HG03378 (cell line): ENCODE measurements at regions not wholly inside any gene's neighbourhood (a gene's known extent, or its start where the extent isn't known, plus 50 kb on each side); places are given as distances from the start of the nearest gene placed in this dataset.
A peak's percentile ranks its signal among the peaks of the same experiment; 100 is the strongest.

ENCODE experiments used
- ATAC-seq: cut with Tn5 transposase; IDR thresholded peaks from one replicate; pipeline ENCODE4 v1.9.1; 2021; ENCODE audit warnings: mild to moderate bottlenecking, moderate library complexity; ENCODE audit not compliant: unreplicated experiment

DNA sequence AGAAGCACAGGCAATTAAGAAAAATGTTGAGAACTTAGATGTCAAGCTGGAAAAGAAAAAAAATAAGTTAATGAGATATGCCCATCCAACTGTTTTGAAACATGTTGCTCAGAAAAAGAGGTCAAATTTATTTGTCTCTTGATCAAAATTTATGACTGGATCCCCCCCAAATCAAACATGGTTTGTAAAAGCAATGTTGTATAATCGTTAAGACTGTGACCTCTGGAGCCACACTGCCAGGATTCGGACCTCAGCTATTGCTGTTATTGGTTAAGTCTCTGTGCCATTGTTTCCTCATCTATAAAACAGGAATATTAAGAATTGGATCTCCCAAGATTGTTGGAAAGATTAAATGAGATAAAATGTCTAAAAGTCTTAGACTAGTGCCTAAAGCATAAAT is 51.9 kb upstream of the LRRK2 start:
- ATAC-seq = no peak

DNA sequence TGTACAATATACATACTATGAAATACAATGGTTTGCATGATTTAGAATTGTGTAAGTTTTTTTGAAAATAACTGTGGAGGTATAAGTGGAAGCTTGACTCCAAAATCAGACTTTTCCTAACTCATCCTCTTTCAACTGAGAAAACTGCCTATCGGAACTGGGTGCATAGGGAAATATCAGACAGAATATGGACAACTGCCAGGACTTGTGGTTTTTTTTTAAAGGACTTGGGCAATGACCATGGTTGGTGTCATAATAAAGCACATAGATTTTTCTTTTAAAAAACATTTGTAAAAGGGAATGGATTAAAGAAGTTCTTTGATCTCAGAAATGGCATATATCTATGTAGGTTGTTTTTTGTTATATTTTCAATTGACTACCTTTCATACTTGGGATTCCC is 53.3 kb upstream of the LRRK2 start:
- ATAC-seq = no peak

DNA sequence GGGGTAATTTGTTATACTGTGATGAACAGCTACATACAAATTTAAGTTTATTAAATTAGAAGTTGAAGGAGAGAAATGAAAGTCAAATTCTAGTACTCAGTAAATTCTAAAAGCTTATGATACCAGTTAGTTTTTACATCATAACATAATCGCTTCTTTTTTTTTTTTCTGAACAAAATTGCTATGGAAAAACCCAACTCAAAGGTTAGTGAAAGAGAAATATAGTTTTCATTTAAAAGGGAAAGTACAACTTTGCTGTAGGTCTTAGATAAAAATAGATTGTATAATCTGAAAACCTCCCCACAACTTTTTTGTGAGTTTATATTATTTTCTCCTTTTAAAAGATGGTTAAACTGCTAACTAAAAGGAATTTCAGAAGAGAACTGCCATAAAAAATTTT is 53.7 kb upstream of the LRRK2 start:
- ATAC-seq = no peak

DNA sequence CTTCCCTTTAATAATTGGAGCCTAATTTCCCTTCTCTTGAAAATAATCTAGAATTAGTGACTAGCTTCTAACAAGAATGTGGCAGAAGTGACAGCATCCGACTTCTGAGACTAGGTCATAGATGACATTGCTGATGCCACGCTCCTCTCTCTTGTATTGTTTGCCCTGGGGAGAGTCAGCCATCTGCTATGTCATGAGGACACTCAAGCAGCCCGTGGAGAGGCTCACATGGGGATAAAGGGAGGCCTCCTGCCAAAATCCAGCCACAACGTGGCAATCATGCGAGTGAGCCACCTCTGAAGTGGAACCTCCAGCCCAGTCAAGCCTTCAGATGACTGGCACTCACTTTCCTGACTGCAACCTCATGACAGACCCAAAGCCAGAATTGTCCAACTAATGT is 54.2 kb upstream of the LRRK2 start:
- no peak for ATAC-seq

DNA sequence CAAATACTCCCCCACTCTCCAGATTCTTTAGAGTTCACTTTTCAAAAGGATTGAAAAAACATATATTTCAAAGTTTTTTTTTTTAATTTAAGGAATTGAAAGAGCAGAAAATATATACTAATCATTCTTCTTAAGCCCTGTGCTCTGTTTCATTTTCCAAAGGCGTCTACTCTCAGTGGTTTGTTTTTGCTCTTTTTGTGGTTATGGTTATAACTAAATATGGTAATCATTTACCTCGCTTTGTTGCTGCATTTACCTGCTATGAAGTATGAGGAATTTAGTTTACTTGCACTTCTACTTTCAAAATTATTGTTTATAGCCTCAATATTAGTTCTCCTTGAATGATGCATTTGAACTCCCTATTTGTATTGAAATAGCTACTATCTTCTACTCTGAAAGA is 55.9 kb upstream of the LRRK2 start:
- ATAC-seq = peak; percentile 95

DNA sequence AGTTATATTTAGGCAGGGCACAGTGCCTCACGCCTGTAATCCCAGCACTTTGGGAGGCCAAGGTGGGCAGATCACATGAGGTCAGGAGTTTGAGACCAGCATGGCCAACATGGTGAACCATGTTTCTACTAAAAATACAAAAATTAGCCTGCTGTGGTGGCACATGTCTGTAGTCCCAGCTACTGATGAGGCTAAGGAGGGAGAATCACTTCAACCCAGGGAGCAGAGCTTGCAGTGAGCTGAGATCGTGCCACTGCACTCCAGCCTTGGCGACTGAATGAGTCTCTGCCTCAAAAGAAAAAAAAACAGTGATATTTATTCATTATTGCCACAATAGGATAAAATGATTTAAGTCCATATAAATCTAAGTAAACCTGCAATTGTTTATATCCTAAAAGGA is 56.4 kb upstream of the LRRK2 start:
- ATAC-seq = peak; percentile 5

DNA sequence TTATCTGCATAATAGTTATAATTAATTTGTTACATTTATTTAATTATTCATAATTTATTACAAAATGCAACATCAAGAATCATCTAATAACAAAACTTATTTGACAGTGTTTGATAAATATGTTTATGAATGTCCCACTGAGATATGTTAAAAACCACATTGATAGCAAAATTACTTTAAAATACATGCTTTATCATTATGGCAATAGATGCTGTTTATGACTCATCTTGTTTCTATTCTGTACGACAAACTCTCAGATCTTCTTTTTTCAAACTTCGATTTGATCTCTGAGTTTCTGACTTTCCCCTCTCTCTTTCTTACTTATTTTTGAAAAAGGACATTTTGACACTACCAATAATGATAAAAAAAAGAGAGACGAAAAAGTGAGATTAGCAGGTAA is 56.8 kb upstream of the LRRK2 start:
- peak; percentile 67 for ATAC-seq

DNA sequence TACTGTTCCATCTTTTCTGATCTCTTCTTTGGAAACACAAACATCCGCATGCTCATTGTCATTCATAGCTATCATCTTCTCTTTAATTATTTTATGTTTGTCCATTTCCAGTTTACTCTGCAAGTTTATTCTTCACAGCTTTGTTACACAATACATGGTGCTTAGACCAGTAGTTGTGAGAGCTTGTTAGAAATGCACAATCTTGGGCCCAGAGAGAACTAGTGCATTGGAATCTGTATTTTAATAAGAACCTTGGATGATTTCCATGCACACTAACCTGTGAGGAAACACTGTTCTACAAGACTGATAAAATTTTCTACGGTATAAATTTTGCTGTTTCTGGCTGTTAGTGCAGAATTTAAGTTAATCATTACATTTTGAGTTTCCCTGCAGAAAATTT is 59.3 kb upstream of the SLC2A13 start:
- no peak for ATAC-seq

DNA sequence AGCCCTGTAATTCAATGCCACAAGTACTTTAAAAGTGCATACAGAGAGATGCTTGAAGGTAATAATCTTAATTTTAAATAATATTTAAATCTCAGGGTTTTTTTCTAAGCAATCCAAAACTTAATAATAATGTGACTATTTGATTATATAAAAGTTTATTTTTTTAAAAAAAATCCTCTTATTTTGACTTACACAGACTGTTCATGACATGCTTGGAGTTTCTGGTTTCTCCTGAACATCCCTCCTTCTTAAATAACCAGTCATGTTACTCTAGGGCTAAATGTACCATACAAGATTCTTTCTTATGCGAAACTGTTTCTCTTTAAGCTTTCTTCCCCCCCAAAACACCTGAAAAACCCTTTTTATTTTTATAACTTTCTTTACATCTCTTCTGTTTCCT is 58.2 kb upstream of the SLC2A13 start:
- ATAC-seq = no peak

DNA sequence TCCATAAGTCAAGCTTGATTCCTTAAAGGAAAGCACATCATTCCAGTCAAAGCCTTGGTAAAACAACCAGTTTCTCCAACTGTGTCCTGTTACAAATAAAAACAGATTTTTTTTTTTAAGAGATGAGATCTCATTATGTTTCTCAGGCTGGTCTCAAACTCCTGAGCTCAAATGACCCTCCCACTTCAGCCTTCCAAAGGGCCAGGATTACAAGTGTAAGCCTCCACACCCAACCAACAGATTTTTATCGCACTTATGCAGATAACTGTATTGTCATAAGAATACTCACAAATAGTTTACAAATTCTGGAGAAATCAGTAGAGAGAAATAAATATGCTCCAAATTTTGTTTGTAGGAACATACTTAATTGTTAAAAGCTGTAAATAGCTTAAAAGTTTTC is 56.2 kb upstream of the SLC2A13 start:
- ATAC-seq = no peak

DNA sequence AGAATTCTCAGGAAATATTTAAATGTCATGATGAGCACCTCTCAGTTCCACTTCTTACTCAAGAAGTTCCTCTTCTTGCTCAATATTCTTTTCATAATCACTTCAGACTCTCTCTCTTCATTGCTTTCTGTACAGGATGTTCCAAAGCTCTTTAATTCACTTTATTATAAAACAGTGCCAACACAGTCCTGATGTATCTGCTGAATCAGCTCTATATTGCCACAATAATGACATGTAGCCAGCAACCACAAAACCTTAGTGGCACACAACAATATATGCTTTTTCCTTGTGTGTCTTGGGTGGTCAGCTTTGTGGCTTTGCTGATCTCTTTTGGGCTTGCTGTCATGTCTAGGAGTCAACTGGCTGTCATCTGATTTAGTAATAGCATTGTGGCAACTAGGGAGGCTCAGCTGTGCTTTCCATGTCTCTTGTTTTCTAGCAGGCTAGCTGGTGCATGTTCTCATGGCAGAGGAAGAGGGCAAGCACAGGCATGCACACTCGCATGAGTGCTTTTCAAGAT is 52.8 kb upstream of the SLC2A13 start:
- ATAC-seq = peak; percentile 72

DNA sequence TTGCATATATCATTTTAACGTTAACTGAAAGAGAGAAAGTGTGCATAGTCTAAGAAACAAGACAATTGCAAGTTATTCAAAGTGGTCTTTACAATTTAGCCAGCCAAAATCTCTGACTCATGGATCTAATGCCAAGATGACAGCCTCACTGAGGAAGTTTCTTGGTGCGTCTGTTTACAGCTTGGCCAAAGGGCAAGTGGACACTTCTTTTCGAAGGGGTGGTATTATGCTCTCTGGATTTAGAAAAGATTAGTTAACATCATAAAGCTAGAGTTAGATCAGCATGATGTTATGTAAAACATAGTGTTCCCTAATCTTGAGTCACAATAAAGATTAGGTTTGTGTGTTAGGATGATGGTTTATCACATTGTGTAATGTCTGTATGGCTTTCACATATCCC is 51.5 kb upstream of the SLC2A13 start:
- ATAC-seq = no peak

DNA sequence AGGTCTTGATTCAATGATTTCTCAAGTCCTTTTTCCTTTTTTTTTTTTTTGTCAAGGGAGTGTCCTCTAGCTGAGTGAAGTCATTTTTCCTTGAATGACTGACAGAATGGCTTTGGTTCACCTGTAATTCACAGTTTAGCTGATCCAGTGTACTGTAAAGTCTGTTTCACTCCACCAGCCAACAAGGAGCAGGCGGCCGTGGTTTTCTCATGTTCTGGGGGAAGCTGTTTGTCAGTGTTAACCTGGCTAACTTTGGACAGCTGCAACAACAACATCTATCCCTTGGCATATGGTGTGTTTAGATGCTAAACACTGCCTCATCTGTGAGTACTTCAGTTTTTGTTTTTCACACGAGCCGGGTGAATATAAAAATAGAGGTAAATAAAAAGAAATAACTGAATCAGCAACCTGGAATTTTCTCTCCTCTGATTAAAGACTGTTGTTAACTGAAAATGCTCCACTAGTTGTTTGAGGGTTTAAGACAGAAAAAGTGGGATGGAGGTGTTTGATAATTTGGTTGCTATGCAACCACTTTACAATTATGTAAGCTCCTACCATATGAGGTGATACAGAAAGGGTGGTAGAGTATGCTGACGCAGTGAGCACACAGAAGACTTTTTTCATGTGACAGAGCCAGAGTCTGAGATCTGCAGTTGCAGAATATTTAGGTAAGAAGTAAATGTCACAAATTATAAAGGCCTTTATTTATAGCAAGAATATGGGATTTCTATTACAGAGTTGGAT is 50.3 kb upstream of the SLC2A13 start:
- ATAC-seq = no peak
